ENCODE measurements at regions not wholly inside any gene's neighbourhood (a gene's known extent, or its start where the extent isn't known, plus 50 kb on each side); places are given as distances from the start of the nearest gene placed in this dataset.

- Histone ChIP-seq H3K36me3 (ENCODE audit: control insufficient read depth, insufficient read depth, low read length) (no peaks in the 10 kb centered on the region), H3K4me3 (ENCODE audit: low read depth, low read length) (no peak overlapping the region), H3K27me3 (ENCODE audit: control insufficient read depth, insufficient read depth, low read length) (no peaks in the 10 kb centered on the region)
- DNase-seq (ENCODE audit: low read depth), result no peak
- TF ChIP-seq CTCF (IDR thresholded peaks at IDR 0.05; ENCODE audit: insufficient read depth, low read length, poor library complexity, severe bottlenecking), result no peak
Observed at GRCh38 chr6:93735099-93735498, 315.7 kb upstream of the EPHA7 start.

- Histone ChIP-seq H3K36me3 (ENCODE audit: control insufficient read depth, insufficient read depth, low read length) (no peaks in the 10 kb centered on the region), H3K4me3 (ENCODE audit: low read depth, low read length) (no peak overlapping the region), H3K27me3 (ENCODE audit: control insufficient read depth, insufficient read depth, low read length) (no peaks in the 10 kb centered on the region)
- TF ChIP-seq CTCF (IDR thresholded peaks at IDR 0.05; ENCODE audit: insufficient read depth, low read length, poor library complexity, severe bottlenecking), result no peak
- DNase-seq (ENCODE audit: low read depth), result no peak
Observed at GRCh38 chr6:93731306-93731705, 311.9 kb upstream of the EPHA7 start.

GRCh38 chr6:93728150-93728549 lies 308.8 kb upstream of the EPHA7 start:
- no peak for DNase-seq (ENCODE audit: low read depth)
- no peak for TF ChIP-seq CTCF (IDR thresholded peaks at IDR 0.05; ENCODE audit: insufficient read depth, low read length, poor library complexity, severe bottlenecking)
- Histone ChIP-seq H3K27me3 (ENCODE audit: control insufficient read depth, insufficient read depth, low read length) (no peaks in the 10 kb centered on the region), H3K36me3 (ENCODE audit: control insufficient read depth, insufficient read depth, low read length) (no peaks in the 10 kb centered on the region), H3K4me3 (ENCODE audit: low read depth, low read length) (no peak overlapping the region)

- Histone ChIP-seq H3K4me3 (ENCODE audit: low read depth, low read length) (no peak overlapping the region), H3K36me3 (ENCODE audit: control insufficient read depth, insufficient read depth, low read length) (no peaks in the 10 kb centered on the region), H3K27me3 (ENCODE audit: control insufficient read depth, insufficient read depth, low read length) (no peaks in the 10 kb centered on the region)
- no peak for DNase-seq (ENCODE audit: low read depth)
- TF ChIP-seq CTCF (IDR thresholded peaks at IDR 0.05; ENCODE audit: insufficient read depth, low read length, poor library complexity, severe bottlenecking), result no peak
Observed at GRCh38 chr6:93727447-93727846, 308.1 kb upstream of the EPHA7 start.

- DNase-seq (ENCODE audit: low read depth), result no peak
- peak; percentile 64 for TF ChIP-seq CTCF (IDR thresholded peaks at IDR 0.05; ENCODE audit: insufficient read depth, low read length, poor library complexity, severe bottlenecking)
Observed at GRCh38 chr6:93721386-93722048, 302.2 kb upstream of the EPHA7 start.

GRCh38 chr6:93713974-93714373 lies 294.6 kb upstream of the EPHA7 start:
- no peak for DNase-seq (ENCODE audit: low read depth)
- H3K27me3 ChIP-seq (ENCODE audit: control insufficient read depth, insufficient read depth, low read length), result no peaks in the 10 kb centered on the region
- H3K36me3 ChIP-seq (ENCODE audit: control insufficient read depth, insufficient read depth, low read length), result no peaks in the 10 kb centered on the region
- H3K4me3 ChIP-seq (ENCODE audit: low read depth, low read length), result no peak overlapping the region
- no peak for TF ChIP-seq CTCF (IDR thresholded peaks at IDR 0.05; ENCODE audit: insufficient read depth, low read length, poor library complexity, severe bottlenecking)

More at GRCh38 chr6:93721386-93722048, 302.2 kb upstream of the EPHA7 start:
- Histone ChIP-seq H3K4me3 (ENCODE audit: low read depth, low read length) (no peak overlapping the region), H3K27me3 (ENCODE audit: control insufficient read depth, insufficient read depth, low read length) (no peaks in the 10 kb centered on the region), H3K36me3 (ENCODE audit: control insufficient read depth, insufficient read depth, low read length) (no peaks in the 10 kb centered on the region)

Data from kidney epithelial cell (primary cell).